ENCODE measurements at regions not wholly inside any gene's neighbourhood (a gene's known extent, or its start where the extent isn't known, plus 50 kb on each side); places are given as distances from the start of the nearest gene placed in this dataset.

DNA sequence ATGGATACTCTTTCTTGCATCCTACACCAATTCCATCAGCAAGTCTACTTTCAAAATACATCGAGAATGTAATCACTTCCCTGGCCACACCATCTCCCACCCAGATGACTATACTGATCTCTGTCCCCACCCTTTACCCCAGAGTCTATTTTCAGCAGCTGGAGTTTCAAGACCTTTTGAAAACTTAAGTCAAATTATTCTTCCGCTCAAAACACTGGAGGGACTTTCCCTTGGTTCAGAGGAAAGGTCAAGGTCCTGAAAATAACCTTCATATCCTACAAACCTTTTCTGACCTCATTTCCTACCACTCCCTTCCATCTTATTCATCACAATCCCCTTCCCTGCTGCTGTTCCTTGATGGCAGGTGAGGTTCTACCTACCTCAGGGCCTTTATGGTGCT lies 58.8 kb upstream of the LYPD6 start:
- no peak for DNase-seq
- Histone ChIP-seq H3K4me1 (no peaks in the 10 kb centered on the region), H3K27me3 (no peaks in the 10 kb centered on the region), H3K9me3 (no peaks in the 10 kb centered on the region), H3K36me3 (no peaks in the 10 kb centered on the region), H3K4me3 (no peak overlapping the region), H3K27ac (no peak overlapping the region)
- TF ChIP-seq CTCF (IDR thresholded peaks at IDR 0.05) (no peak), POLR2A (IDR thresholded peaks at IDR 0.05) (no peak)

DNA sequence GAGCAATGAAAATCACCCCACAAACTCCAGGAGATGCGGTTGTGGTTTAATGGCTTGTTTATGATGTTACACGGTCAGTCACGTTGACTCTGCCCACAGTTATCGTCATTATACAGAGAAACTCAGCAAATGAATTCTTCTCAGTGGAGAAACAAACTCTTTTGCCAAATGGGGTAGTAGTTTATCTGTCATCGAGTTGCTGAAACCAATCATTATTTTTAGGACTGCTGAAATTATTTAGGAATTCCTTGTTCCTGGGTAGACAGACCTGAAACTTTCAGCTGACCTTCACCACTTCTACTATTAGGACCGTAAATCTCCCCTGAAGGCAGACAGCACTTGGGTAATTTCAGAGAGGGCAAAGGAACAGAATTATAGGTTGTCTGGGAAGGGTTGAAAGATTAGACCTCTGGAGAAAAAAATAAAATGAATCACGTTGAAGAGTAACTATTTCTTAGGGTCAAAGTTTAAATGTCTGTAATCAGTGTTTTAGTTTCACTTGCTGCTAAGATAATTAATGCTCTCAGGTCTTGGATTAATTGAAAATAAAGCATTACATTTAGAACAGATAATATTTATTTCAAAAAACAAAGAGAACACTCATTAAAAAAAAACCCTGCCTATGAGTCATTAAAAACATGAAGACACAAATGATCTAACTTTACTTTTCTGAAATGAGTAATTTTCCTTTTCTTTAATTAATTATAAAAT lies 52.1 kb upstream of the LYPD6 start:
- Histone ChIP-seq H3K27ac (peak overlapping the region in 1 of 4 donors; percentile 70), H3K27me3 (no peaks in the 10 kb centered on the region), H3K9me3 (no peaks in the 10 kb centered on the region), H3K4me3 (no peak overlapping the region), H3K36me3 (no peaks in the 10 kb centered on the region), H3K4me1 (no peaks in the 10 kb centered on the region)
- TF ChIP-seq CTCF (IDR thresholded peaks at IDR 0.05), result no peak
- no peak for TF ChIP-seq POLR2A (IDR thresholded peaks at IDR 0.05)
- no peak for DNase-seq

DNA sequence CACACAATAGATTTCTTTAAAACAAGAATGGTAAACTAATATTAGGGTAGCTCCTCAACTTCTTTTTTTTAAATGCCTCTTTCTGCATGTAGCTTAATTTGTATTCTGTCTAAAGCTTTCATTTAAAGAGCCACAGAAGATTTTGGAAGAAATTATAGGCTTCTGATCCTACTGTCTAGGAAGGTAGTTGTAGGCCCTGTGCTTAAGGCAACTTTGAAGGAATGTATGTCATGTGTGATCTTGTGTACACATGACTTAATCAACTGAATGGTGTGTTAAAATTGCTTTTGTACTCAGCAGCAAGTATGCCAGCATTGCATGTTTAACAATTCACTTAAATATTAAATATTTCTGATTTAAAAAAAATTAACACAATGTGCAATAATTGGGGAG lies 51.5 kb upstream of the LYPD6 start:
- no peaks in the 10 kb centered on the region for H3K4me1 ChIP-seq
- H3K36me3 ChIP-seq, result no peaks in the 10 kb centered on the region
- H3K27me3 ChIP-seq, result no peaks in the 10 kb centered on the region
- no peak overlapping the region for H3K4me3 ChIP-seq
- H3K27ac ChIP-seq, result no peak overlapping the region
- H3K9me3 ChIP-seq, result no peaks in the 10 kb centered on the region
- TF ChIP-seq CTCF (IDR thresholded peaks at IDR 0.05) (no peak), POLR2A (IDR thresholded peaks at IDR 0.05) (no peak)
- no peak for DNase-seq
